ENCODE measurements at regions not wholly inside any gene's neighbourhood (a gene's known extent, or its start where the extent isn't known, plus 50 kb on each side); places are given as distances from the start of the nearest gene placed in this dataset.

GRCh38 chr11:15776366-15776765 lies 580.0 kb downstream of the SOX6 start:
- Histone ChIP-seq H3K27ac (no peak overlapping the region), H3K9ac (ENCODE audit: low read depth in 2 of 2, low read length in 2 of 2) (no peak overlapping the region), H3K36me3 (no peaks in the 10 kb centered on the region), H3K4me1 (no peaks in the 10 kb centered on the region), H3K27me3 (no peaks in the 10 kb centered on the region), H3K9me3 (no peaks in the 10 kb centered on the region), H3K4me3 (no peak overlapping the region)
- no peak for TF ChIP-seq CTCF (IDR thresholded peaks at IDR 0.05)
- intact Hi-C loops (cut with DNase I) = no loop called here
- no peak for DNase-seq

- no peak overlapping the region for H3K27ac ChIP-seq
- no peak for DNase-seq
Observed at GRCh38 chr11:15779518-15779917, 576.8 kb downstream of the SOX6 start.

GRCh38 chr11:15780382-15780781 lies 576.0 kb downstream of the SOX6 start:
- Histone ChIP-seq H3K27ac (no peak overlapping the region), H3K9ac (ENCODE audit: low read depth in 2 of 2, low read length in 2 of 2) (no peak overlapping the region), H3K9me3 (no peaks in the 10 kb centered on the region), H3K4me3 (no peak overlapping the region), H3K36me3 (no peaks in the 10 kb centered on the region), H3K27me3 (no peaks in the 10 kb centered on the region), H3K4me1 (no peaks in the 10 kb centered on the region)
- no peak for TF ChIP-seq CTCF (IDR thresholded peaks at IDR 0.05)
- intact Hi-C loops (cut with DNase I) = no loop called here
- no peak for DNase-seq

More at GRCh38 chr11:15779518-15779917, 576.8 kb downstream of the SOX6 start:
- no peaks in the 10 kb centered on the region for H3K36me3 ChIP-seq
- H3K4me3 ChIP-seq = no peak overlapping the region
- TF ChIP-seq CTCF (IDR thresholded peaks at IDR 0.05) = no peak
- no peaks in the 10 kb centered on the region for H3K27me3 ChIP-seq
- H3K9me3 ChIP-seq = no peaks in the 10 kb centered on the region
- intact Hi-C loops (cut with DNase I) = no loop called here
- H3K4me1 ChIP-seq = no peaks in the 10 kb centered on the region
- no peak overlapping the region for H3K9ac ChIP-seq (ENCODE audit: low read depth in 2 of 2, low read length in 2 of 2)

- Histone ChIP-seq H3K9ac (ENCODE audit: low read depth in 2 of 2, low read length in 2 of 2) (no peak overlapping the region), H3K36me3 (no peaks in the 10 kb centered on the region), H3K9me3 (no peaks in the 10 kb centered on the region), H3K4me3 (no peak overlapping the region), H3K4me1 (no peaks in the 10 kb centered on the region), H3K27me3 (no peaks in the 10 kb centered on the region), H3K27ac (no peak overlapping the region)
- intact Hi-C loops (cut with DNase I) = no loop called here
- DNase-seq = no peak
- no peak for TF ChIP-seq CTCF (IDR thresholded peaks at IDR 0.05)
Observed at GRCh38 chr11:15780837-15781236, 575.5 kb downstream of the SOX6 start.

- no peaks in the 10 kb centered on the region for H3K27me3 ChIP-seq
- TF ChIP-seq CTCF (IDR thresholded peaks at IDR 0.05) = no peak
- H3K36me3 ChIP-seq = no peaks in the 10 kb centered on the region
- H3K4me1 ChIP-seq = no peaks in the 10 kb centered on the region
- no peaks in the 10 kb centered on the region for H3K9me3 ChIP-seq
- no peak overlapping the region for H3K27ac ChIP-seq
- intact Hi-C loops (cut with DNase I) = no loop called here
- no peak overlapping the region for H3K9ac ChIP-seq (ENCODE audit: low read depth in 2 of 2, low read length in 2 of 2)
- no peak for DNase-seq
- H3K4me3 ChIP-seq = no peak overlapping the region
Observed at GRCh38 chr11:15783619-15784018, 572.7 kb downstream of the SOX6 start.
